ENCODE measurements at regions not wholly inside any gene's neighbourhood (a gene's known extent, or its start where the extent isn't known, plus 50 kb on each side); places are given as distances from the start of the nearest gene placed in this dataset.

DNA sequence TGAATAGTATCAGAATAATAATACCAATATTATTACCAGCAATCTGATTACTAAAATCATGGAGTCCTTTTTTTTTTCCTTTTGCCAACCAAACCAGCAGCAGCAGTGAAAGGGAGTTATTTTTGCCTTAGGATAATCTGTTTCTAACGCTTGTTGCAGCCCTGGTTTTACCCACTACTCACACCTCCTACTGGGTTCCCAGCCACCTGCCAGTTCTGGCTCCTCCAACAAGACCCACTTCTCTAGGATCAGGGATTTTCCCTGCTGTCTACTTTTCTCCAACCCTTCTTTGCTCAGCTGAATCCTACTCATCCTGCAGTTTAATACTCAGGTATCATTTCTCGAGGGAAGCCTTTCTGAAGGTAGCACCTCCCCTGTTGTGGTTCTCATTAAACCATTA lies 96.8 kb upstream of the BCAR3 start:
- Mint-ChIP-seq H3K4me1 (peaks cover 35% of the 10 kb centered on the region), H3K27ac (no peak overlapping the region), H3K9me3 (no peaks in the 10 kb centered on the region), H3K27me3 (ENCODE audit: low read depth, poor library complexity) (peaks cover 6% of the 10 kb centered on the region), H3K4me3 (no peak overlapping the region), H3K36me3 (ENCODE audit: low read depth) (no peaks in the 10 kb centered on the region)
- TF ChIP-seq, protein P1, sequence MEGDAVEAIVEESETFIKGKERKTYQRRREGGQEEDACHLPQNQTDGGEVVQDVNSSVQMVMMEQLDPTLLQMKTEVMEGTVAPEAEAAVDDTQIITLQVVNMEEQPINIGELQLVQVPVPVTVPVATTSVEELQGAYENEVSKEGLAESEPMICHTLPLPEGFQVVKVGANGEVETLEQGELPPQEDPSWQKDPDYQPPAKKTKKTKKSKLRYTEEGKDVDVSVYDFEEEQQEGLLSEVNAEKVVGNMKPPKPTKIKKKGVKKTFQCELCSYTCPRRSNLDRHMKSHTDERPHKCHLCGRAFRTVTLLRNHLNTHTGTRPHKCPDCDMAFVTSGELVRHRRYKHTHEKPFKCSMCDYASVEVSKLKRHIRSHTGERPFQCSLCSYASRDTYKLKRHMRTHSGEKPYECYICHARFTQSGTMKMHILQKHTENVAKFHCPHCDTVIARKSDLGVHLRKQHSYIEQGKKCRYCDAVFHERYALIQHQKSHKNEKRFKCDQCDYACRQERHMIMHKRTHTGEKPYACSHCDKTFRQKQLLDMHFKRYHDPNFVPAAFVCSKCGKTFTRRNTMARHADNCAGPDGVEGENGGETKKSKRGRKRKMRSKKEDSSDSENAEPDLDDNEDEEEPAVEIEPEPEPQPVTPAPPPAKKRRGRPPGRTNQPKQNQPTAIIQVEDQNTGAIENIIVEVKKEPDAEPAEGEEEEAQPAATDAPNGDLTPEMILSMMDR (IDR thresholded peaks at IDR 0.05), result no peak
- DNase-seq, result no peak

DNA sequence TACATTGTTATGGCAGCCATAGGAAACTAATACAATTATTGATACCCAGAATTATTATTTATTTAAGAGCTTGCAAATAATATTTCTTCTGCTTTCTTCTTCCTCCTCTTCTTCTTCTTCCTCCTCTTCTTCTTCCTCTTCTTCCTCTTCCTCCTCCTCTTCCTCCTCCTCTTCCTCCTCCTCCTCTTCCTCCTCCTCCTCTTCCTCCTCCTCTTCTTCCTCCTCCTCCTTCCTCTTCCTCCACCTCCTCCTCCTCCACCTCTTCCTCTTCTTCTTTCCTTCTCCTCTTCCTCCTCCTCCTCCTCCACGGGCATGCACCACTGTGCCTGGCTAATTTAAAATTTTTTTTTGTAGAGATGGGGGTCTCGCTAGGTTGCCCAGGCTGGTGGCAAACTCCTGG lies 95.6 kb upstream of the BCAR3 start:
- H3K27me3 Mint-ChIP-seq (ENCODE audit: low read depth, poor library complexity), result peaks cover 11% of the 10 kb centered on the region
- H3K27ac Mint-ChIP-seq, result no peak overlapping the region
- no peaks in the 10 kb centered on the region for H3K9me3 Mint-ChIP-seq
- no peak for DNase-seq
- TF ChIP-seq, protein P1 (IDR thresholded peaks at IDR 0.05), result no peak
- peaks cover 42% of the 10 kb centered on the region for H3K4me1 Mint-ChIP-seq
- no peak overlapping the region for H3K4me3 Mint-ChIP-seq
- no peaks in the 10 kb centered on the region for H3K36me3 Mint-ChIP-seq (ENCODE audit: low read depth)

DNA sequence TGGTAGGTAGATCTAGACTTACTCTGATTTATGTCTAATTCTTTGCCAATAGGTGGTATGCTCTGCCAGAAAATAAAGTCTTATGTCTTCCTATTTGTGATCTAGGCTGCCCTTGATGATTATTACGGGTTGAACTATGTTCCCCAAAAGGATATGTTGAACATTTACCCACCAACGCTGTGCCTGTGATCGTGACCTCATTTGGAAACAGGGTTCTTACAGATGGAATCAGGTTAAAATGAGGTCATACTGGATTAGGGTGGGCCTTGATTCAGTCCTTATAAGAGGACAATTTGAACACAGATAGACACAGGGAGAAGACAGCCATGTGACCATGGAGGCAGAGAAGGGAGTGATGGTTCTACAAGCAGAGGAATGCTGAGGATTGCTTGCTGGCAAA lies 95.1 kb upstream of the BCAR3 start:
- no peak overlapping the region for H3K4me3 Mint-ChIP-seq
- H3K27me3 Mint-ChIP-seq (ENCODE audit: low read depth, poor library complexity), result peaks cover 12% of the 10 kb centered on the region
- TF ChIP-seq, protein P1 (IDR thresholded peaks at IDR 0.05), result no peak
- no peak overlapping the region for H3K27ac Mint-ChIP-seq
- H3K36me3 Mint-ChIP-seq (ENCODE audit: low read depth), result no peaks in the 10 kb centered on the region
- DNase-seq, result no peak
- H3K9me3 Mint-ChIP-seq, result no peaks in the 10 kb centered on the region
- peaks cover 47% of the 10 kb centered on the region for H3K4me1 Mint-ChIP-seq

DNA sequence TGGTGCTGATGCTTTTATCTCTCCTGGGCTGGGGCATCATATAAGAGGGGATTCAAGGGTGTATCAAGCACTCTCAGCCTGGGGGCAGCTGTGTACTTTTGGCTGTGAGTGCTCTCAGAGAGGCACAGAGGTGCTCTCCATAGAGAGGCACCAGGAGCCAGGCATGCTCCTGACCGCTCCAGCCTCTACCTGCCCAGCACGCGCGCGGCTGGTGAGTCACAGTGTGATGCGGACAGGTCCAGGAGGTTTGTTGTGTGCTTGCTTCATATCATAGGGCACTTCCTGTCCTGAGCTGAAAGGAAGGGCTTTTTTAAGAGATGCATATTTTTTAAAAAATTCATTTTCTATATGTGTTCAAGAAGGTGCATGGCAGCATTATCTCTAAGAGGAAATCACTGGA lies 93.6 kb upstream of the BCAR3 start:
- TF ChIP-seq, protein P1 (IDR thresholded peaks at IDR 0.05), result no peak
- Mint-ChIP-seq H3K36me3 (ENCODE audit: low read depth) (no peaks in the 10 kb centered on the region), H3K9me3 (no peaks in the 10 kb centered on the region), H3K27me3 (ENCODE audit: low read depth, poor library complexity) (peaks cover 12% of the 10 kb centered on the region), H3K4me1 (peaks cover 50% of the 10 kb centered on the region), H3K4me3 (no peak overlapping the region), H3K27ac (no peak overlapping the region)
- DNase-seq, result no peak

DNA sequence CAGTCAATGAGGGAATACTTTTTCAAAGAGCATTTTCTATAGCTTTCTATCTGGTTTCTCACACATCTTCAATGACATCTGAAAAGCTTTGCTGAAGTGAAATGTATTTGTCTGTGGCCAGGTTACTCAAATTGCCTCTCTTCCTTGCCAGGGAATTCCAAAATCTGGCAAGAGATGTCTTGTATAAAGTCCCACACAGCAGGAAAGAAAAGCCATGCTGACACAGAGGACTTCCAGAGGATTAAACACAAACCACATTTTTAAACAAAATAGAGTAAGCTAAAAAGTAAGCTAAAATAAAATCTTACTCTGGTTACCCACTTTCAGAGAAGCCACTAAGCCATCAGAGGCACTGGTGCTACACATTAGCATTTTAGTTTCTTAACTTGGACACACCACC lies 93.1 kb upstream of the BCAR3 start:
- H3K27me3 Mint-ChIP-seq (ENCODE audit: low read depth, poor library complexity), result peaks cover 13% of the 10 kb centered on the region
- no peaks in the 10 kb centered on the region for H3K9me3 Mint-ChIP-seq
- no peak for DNase-seq
- no peaks in the 10 kb centered on the region for H3K36me3 Mint-ChIP-seq (ENCODE audit: low read depth)
- TF ChIP-seq, protein P1 (IDR thresholded peaks at IDR 0.05), result no peak
- H3K27ac Mint-ChIP-seq, result no peak overlapping the region
- H3K4me3 Mint-ChIP-seq, result no peak overlapping the region
- peaks cover 50% of the 10 kb centered on the region for H3K4me1 Mint-ChIP-seq

DNA sequence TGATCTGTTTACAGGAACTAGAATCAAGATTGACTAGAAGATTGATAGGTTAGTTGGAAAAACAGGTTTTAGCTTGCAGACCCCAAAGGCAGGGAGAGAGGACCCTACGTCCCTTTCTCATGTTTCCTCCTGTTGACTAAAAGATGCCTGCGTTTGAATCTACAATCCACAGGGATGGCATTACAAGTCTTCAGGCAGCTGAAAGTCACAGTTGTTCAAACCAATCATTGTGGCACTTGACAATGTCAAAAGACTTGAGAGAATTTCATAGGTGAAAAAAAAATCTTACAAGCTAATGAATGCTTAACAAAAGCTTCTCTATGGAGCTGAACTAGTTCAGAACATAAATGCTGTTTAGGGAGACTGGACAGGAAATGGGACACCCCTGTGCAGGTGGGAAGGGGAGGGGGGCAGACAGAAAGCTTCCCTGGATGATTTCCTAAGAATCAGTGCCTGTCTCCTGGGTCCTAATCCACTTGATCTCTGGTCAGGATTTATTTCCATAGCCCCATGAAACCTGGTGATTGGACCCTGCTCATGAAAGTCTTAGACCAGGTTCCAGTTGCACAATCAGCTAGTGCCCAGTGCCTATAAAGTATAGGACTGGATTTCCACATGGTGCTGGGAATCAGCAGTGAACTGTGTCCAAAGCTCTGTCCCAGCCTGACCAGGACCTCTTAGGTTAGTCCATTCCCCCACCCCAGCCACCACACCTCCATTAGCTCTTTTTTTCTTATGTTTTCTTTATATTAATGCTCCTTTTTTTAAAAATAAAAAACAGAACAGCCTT lies 91.6 kb upstream of the BCAR3 start:
- TF ChIP-seq, protein P1 (IDR thresholded peaks at IDR 0.05), result no peak
- no peak overlapping the region for H3K4me3 Mint-ChIP-seq
- H3K9me3 Mint-ChIP-seq, result no peaks in the 10 kb centered on the region
- H3K36me3 Mint-ChIP-seq (ENCODE audit: low read depth), result no peaks in the 10 kb centered on the region
- peaks cover 14% of the 10 kb centered on the region for H3K27me3 Mint-ChIP-seq (ENCODE audit: low read depth, poor library complexity)
- DNase-seq, result no peak
- H3K27ac Mint-ChIP-seq, result no peak overlapping the region
- H3K4me1 Mint-ChIP-seq, result peaks cover 53% of the 10 kb centered on the region
